IMR-90 (cell line): ENCODE measurements at regions not wholly inside any gene's neighbourhood (a gene's known extent, or its start where the extent isn't known, plus 50 kb on each side); places are given as distances from the start of the nearest gene placed in this dataset.

ENCODE experiments used
- ATAC-seq: fragments of 200-7000 bp; cut with Tn5 transposase; 2 replicates; pipeline ENCODE4 v1.9.1; 2020; ENCODE audit warnings: low read depth, mild to moderate bottlenecking, moderate library complexity
- BruUV-seq: library from RNA; stranded (reverse); fragments of 400-500 nt; replicated peaks from 2 replicates; lab custom pipeline; 2021; lab: Mats Ljungman, UMichigan
- CTCF ChIA-PET: fragments of 300-600 bp; formaldehyde crosslinking; extraction: SDS; loops from one replicate; lab custom pipeline; 2021; ENCODE audit warnings: antibody characterized with exemption; lab: Yijun Ruan, JAX
- POLR2A ChIA-PET: fragments of 300-600 bp; sonication (Branson Sonifier 250); formaldehyde crosslinking; loops from one replicate; lab custom pipeline; 2022; ENCODE audit warnings: antibody characterized with exemption; ENCODE audit not compliant: unreplicated experiment; lab: Charles Lee
- DNase-seq: peaks from one replicate; pipeline ENCODE4 v3.0.0; 2013
- H2AFZ ChIP-seq: replicated peaks from 2 replicates; pipeline ENCODE3; 2013; ENCODE audit warnings: low read length, mild to moderate bottlenecking; ENCODE audit not compliant: poor library complexity
- H2AK5ac ChIP-seq: 2 replicates; pipeline ENCODE4 v1.6.1; 2013; ENCODE audit warnings: low read depth, low read length, inconsistent platforms
- H2AK9ac ChIP-seq: replicated peaks from 2 replicates; pipeline ENCODE3; 2013; ENCODE audit warnings: mild to moderate bottlenecking, low read depth, low read length, moderate library complexity; ENCODE audit not compliant: poor library complexity
- H2BK120ac ChIP-seq: 2 replicates; pipeline ENCODE4 v1.6.1; 2013; ENCODE audit warnings: low read depth, low read length, inconsistent platforms
- H2BK15ac ChIP-seq: 3 replicates; pipeline ENCODE4 v1.6.1; 2013; ENCODE audit warnings: low read depth, low read length, inconsistent platforms
- H2BK20ac ChIP-seq: 2 replicates; pipeline ENCODE4 v1.6.1; 2013; ENCODE audit warnings: low read depth, mild to moderate bottlenecking, inconsistent platforms, low read length, moderate library complexity
- H2BK5ac ChIP-seq: 2 replicates; pipeline ENCODE4 v1.6.1; 2013; ENCODE audit warnings: mild to moderate bottlenecking, low read depth, low read length, inconsistent platforms; ENCODE audit not compliant: poor library complexity, severe bottlenecking
- H3K14ac ChIP-seq: replicated peaks from 2 replicates; pipeline ENCODE4 v1.6.1; 2013; ENCODE audit warnings: low read depth, low read length, inconsistent platforms
- H3K18ac ChIP-seq: 2 replicates; pipeline ENCODE4 v1.6.1; 2013; ENCODE audit warnings: low read depth, low read length, control low read depth
- H3K23ac ChIP-seq: 2 replicates; pipeline ENCODE4 v1.6.1; 2013; ENCODE audit warnings: low read depth, low read length, inconsistent platforms
- H3K27ac ChIP-seq: 2 replicates; pipeline ENCODE4 v1.5.1; 2013; ENCODE audit warnings: mild to moderate bottlenecking, control low read depth, low read length; ENCODE audit not compliant: insufficient read depth
- H3K27me3 ChIP-seq: 2 replicates; pipeline ENCODE4 v1.6.1; 2013; ENCODE audit warnings: low read length; ENCODE audit not compliant: control insufficient read depth, insufficient read depth
- H3K36me3 ChIP-seq: 2 replicates; pipeline ENCODE4 v1.6.1; 2013; ENCODE audit warnings: low read length, mixed read lengths; ENCODE audit not compliant: control insufficient read depth, insufficient read depth
- H3K4ac ChIP-seq: 2 replicates; pipeline ENCODE4 v1.6.1; 2013; ENCODE audit warnings: low read depth, low read length, inconsistent platforms
- H3K4me1 ChIP-seq: 2 replicates; pipeline ENCODE4 v1.6.1; 2013; ENCODE audit warnings: low read length, mixed read lengths; ENCODE audit not compliant: control insufficient read depth, insufficient read depth
- H3K4me2 ChIP-seq: 2 replicates; pipeline ENCODE4 v1.6.1; 2013; ENCODE audit warnings: low read depth, mild to moderate bottlenecking, control low read depth, low read length, moderate library complexity
- H3K4me3 ChIP-seq: 2 replicates; pipeline ENCODE4 v1.5.1; 2013; ENCODE audit warnings: low read depth, mild to moderate bottlenecking, control low read depth, low read length, moderate library complexity; ENCODE audit not compliant: insufficient read depth
- H3K56ac ChIP-seq: 2 replicates; pipeline ENCODE4 v1.6.1; 2013; ENCODE audit warnings: low read length, inconsistent platforms; ENCODE audit not compliant: insufficient read depth; ENCODE audit errors: extremely low read depth
- H3K79me1 ChIP-seq, 2 experiments: 2 replicates each; pipeline ENCODE4 v1.6.1; 2013; ENCODE audit warnings: low read length in 2 of 2, inconsistent platforms in 1 of 2, low read depth in 1 of 2
- H3K9ac ChIP-seq: 2 replicates; pipeline ENCODE4 v1.6.1; 2013; ENCODE audit warnings: low read depth, low read length, control low read depth
- H3K9me1 ChIP-seq: 2 replicates; pipeline ENCODE4 v1.6.1; 2013; ENCODE audit warnings: low read length, inconsistent platforms; ENCODE audit not compliant: insufficient read depth
- H3K9me3 ChIP-seq: 2 replicates; pipeline ENCODE4 v1.6.1; 2013; ENCODE audit warnings: low read length; ENCODE audit not compliant: control insufficient read depth, insufficient read depth
- H4K20me1 ChIP-seq: 2 replicates; pipeline ENCODE4 v1.6.1; 2013; ENCODE audit warnings: low read length, inconsistent platforms; ENCODE audit not compliant: insufficient read depth
- H4K5ac ChIP-seq: 2 replicates; pipeline ENCODE4 v1.6.1; 2013; ENCODE audit warnings: mild to moderate bottlenecking, low read depth, low read length, control low read depth
- H4K8ac ChIP-seq, 2 experiments: 2 replicates each; pipeline ENCODE4 v1.6.1; 2013; ENCODE audit warnings: low read depth in 2 of 2, low read length in 2 of 2, control low read depth in 1 of 2, inconsistent platforms in 1 of 2
- H4K91ac ChIP-seq: 2 replicates; pipeline ENCODE4 v1.6.1; 2013; ENCODE audit warnings: low read depth, low read length, inconsistent platforms; ENCODE audit not compliant: insufficient read depth
- BHLHE40 ChIP-seq: fragments of 150-350 bp; IDR thresholded peaks from 2 replicates; pipeline ENCODE4 v1.6.1; 2016; ENCODE audit warnings: mild to moderate bottlenecking, low read depth, low read length
- CEBPB ChIP-seq: IDR thresholded peaks from 2 replicates; pipeline ENCODE4 v1.6.1; 2012; ENCODE audit warnings: low read depth, low read length, improper control_type of control experiment
- CHD1 ChIP-seq: IDR thresholded peaks from 2 replicates; pipeline ENCODE4 v1.6.1; 2012; ENCODE audit warnings: low read depth, low read length, improper control_type of control experiment
- FOS ChIP-seq: fragments of 150-350 bp; IDR thresholded peaks from 2 replicates; pipeline ENCODE4 v1.6.1; 2016; ENCODE audit warnings: low read depth, low read length
- MAFK ChIP-seq: IDR thresholded peaks from 2 replicates; pipeline ENCODE4 v1.6.1; 2012; ENCODE audit warnings: low read depth, low read length, improper control_type of control experiment
- MAZ ChIP-seq: IDR thresholded peaks from 2 replicates; pipeline ENCODE4 v1.6.1; 2012; ENCODE audit warnings: low read depth, mild to moderate bottlenecking, low read length, improper control_type of control experiment, moderate library complexity, borderline replicate concordance
- MXI1 ChIP-seq: IDR thresholded peaks from 2 replicates; pipeline ENCODE4 v1.6.1; 2012; ENCODE audit warnings: low read depth, mild to moderate bottlenecking, low read length, moderate library complexity, borderline replicate concordance
- NFE2L2 ChIP-seq: fragments of 150-350 bp; IDR thresholded peaks from 2 replicates; pipeline ENCODE4 v1.6.1; 2016; ENCODE audit warnings: low read depth, mild to moderate bottlenecking, low read length
- POLR2A ChIP-seq: IDR thresholded peaks from 2 replicates; pipeline ENCODE4 v1.6.1; 2012; ENCODE audit warnings: mild to moderate bottlenecking, low read depth, low read length
- RAD21 ChIP-seq: IDR thresholded peaks from 2 replicates; pipeline ENCODE4 v1.6.1; 2012; ENCODE audit warnings: low read length, improper control_type of control experiment
- RCOR1 ChIP-seq: IDR thresholded peaks from 2 replicates; pipeline ENCODE4 v1.6.1; 2012; ENCODE audit warnings: mild to moderate bottlenecking, low read length, improper control_type of control experiment; ENCODE audit not compliant: insufficient replicate concordance
- RFX5 ChIP-seq: IDR thresholded peaks from 2 replicates; pipeline ENCODE4 v1.8.0; 2012; ENCODE audit warnings: low read depth, mild to moderate bottlenecking, low read length, moderate library complexity
- SMC3 ChIP-seq: fragments of 150-350 bp; IDR thresholded peaks from 2 replicates; pipeline ENCODE4 v1.6.1; 2016; ENCODE audit warnings: low read depth, mild to moderate bottlenecking, antibody characterized with exemption, low read length, moderate library complexity
- WGBS, 2 experiments: methylation state at CpG; one replicate each; pipeline versions ENCODE4 v1.1.5 to v1.1.7; 2013; ENCODE audit warnings: missing lambda C conversion rate in 2 of 2; ENCODE audit not compliant: insufficient read length in 1 of 2; ENCODE audit errors: extremely low coverage in 2 of 2; 5-methylcytosine and 5-hydroxymethylcytosine counted together
- dilution Hi-C: fragments of 300-500 bp; cut with HindIII; formaldehyde crosslinking; loops from one replicate; pipeline ENCODE4 v1.14.3; 2018; ENCODE audit warnings: low sequenced_read_pairs; ENCODE audit not compliant: unreplicated experiment
- in situ Hi-C: fragments of 300-500 bp; cut with MboI; formaldehyde crosslinking; loops from 3 replicates; pipeline ENCODE4 v1.14.3; 2019; ENCODE audit warnings: low sequenced_read_pairs, inconsistent platforms, mixed read lengths
- intact Hi-C: fragments of 100-400 bp; cut with micrococcal nuclease; formaldehyde crosslinking; loops from 2 replicates; pipeline ENCODE4 v1.10.0; 2022
- TF ChIP-seq, protein P1 (sequence below): fragments of 150-350 bp; IDR thresholded peaks from 2 replicates; pipeline ENCODE4 v1.6.1; 2017; ENCODE audit warnings: mild to moderate bottlenecking, antibody characterized with exemption, low read length, low read depth
- TF ChIP-seq, protein P2 (sequence below): conservative IDR thresholded peaks from 2 replicates; pipeline ENCODE4 v1.5.1; 2012; ENCODE audit warnings: mild to moderate bottlenecking, low read depth, low read length, improper control_type of control experiment
- TF ChIP-seq, protein P3 (sequence below): fragments of 150-350 bp; IDR thresholded peaks from 2 replicates; pipeline ENCODE4 v1.6.1; 2016; ENCODE audit warnings: low read depth, mild to moderate bottlenecking, low read length, moderate library complexity, borderline replicate concordance

DNA sequence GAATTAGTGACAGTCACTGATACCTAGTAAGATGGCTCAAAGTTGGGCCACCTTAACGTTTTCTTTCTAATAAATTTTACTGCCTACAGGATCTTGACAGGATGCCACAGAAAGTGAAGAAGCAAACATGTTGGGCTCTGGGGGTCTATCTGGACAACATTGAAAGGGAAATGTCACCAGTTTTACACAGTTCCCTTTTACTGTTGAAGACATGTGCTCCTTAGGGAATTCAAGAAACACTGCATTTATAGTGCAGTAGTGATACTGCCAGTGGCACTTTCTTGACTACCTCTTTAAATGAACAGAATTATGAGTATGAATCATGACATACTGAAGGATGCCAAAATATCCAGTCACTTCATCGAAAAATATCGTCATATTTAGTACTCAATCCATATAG, 269.3 kb upstream of the SYT10 start:
- H4K91ac ChIP-seq, result no peak overlapping the region
- DNase-seq, result no peak
- no TSS peak for BruUV-seq
- no peak for ATAC-seq
- H3K14ac ChIP-seq, result no peak overlapping the region
- CTCF ChIA-PET, result no interaction called here
- no peak overlapping the region for H3K56ac ChIP-seq
- intact Hi-C loops, result no loop called here
- H4K20me1 ChIP-seq, result no peaks in the 10 kb centered on the region
- no peak overlapping the region for H2AK9ac ChIP-seq
- no peak overlapping the region for H3K4ac ChIP-seq
- POLR2A ChIA-PET, result no interaction called here
- H2BK5ac ChIP-seq, result no peak overlapping the region
- no peak overlapping the region for H2BK20ac ChIP-seq
- no peak overlapping the region for H2BK120ac ChIP-seq
- no peaks in the 10 kb centered on the region for H3K79me1 ChIP-seq
- H2AK5ac ChIP-seq, result no peak overlapping the region
- no peak overlapping the region for H3K27ac ChIP-seq
- H3K36me3 ChIP-seq, result no peaks in the 10 kb centered on the region
- H3K18ac ChIP-seq, result no peak overlapping the region
- no peak overlapping the region for H4K8ac ChIP-seq
- no peak overlapping the region for H4K5ac ChIP-seq
- H3K9me3 ChIP-seq, result peaks cover 2% of the 10 kb centered on the region
- dilution Hi-C loops, result no loop called here
- no peak overlapping the region for H2AFZ ChIP-seq
- H3K4me2 ChIP-seq, result no peak overlapping the region
- WGBS, 2 experiments, result no CpG with 5 or more reads among the region's 3 CpGs
- no peaks in the 10 kb centered on the region for H3K9me1 ChIP-seq
- in situ Hi-C loops, result loop anchor here (25.0 kb wide), 1 partner anchor 178 kb away; no protein-coding TSS in a partner anchor
- TF ChIP-seq CEBPB, result no peak
- no peak for TF ChIP-seq RCOR1
- no peak for TF ChIP-seq RAD21
- no peak for TF ChIP-seq RFX5
- no peak for TF ChIP-seq MXI1
- no peak for TF ChIP-seq CHD1
- no peak for TF ChIP-seq POLR2A
- no peak for TF ChIP-seq MAFK
- TF ChIP-seq, protein P1, sequence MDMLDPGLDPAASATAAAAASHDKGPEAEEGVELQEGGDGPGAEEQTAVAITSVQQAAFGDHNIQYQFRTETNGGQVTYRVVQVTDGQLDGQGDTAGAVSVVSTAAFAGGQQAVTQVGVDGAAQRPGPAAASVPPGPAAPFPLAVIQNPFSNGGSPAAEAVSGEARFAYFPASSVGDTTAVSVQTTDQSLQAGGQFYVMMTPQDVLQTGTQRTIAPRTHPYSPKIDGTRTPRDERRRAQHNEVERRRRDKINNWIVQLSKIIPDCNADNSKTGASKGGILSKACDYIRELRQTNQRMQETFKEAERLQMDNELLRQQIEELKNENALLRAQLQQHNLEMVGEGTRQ, result no peak
- no peak for TF ChIP-seq MAZ
- TF ChIP-seq BHLHE40, result no peak
- TF ChIP-seq, protein P2, sequence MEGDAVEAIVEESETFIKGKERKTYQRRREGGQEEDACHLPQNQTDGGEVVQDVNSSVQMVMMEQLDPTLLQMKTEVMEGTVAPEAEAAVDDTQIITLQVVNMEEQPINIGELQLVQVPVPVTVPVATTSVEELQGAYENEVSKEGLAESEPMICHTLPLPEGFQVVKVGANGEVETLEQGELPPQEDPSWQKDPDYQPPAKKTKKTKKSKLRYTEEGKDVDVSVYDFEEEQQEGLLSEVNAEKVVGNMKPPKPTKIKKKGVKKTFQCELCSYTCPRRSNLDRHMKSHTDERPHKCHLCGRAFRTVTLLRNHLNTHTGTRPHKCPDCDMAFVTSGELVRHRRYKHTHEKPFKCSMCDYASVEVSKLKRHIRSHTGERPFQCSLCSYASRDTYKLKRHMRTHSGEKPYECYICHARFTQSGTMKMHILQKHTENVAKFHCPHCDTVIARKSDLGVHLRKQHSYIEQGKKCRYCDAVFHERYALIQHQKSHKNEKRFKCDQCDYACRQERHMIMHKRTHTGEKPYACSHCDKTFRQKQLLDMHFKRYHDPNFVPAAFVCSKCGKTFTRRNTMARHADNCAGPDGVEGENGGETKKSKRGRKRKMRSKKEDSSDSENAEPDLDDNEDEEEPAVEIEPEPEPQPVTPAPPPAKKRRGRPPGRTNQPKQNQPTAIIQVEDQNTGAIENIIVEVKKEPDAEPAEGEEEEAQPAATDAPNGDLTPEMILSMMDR, result no peak
- TF ChIP-seq, protein P3, sequence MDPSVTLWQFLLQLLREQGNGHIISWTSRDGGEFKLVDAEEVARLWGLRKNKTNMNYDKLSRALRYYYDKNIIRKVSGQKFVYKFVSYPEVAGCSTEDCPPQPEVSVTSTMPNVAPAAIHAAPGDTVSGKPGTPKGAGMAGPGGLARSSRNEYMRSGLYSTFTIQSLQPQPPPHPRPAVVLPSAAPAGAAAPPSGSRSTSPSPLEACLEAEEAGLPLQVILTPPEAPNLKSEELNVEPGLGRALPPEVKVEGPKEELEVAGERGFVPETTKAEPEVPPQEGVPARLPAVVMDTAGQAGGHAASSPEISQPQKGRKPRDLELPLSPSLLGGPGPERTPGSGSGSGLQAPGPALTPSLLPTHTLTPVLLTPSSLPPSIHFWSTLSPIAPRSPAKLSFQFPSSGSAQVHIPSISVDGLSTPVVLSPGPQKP, result no peak
- no peak for TF ChIP-seq FOS
- no peak for TF ChIP-seq SMC3
- TF ChIP-seq NFE2L2, result no peak
- no peak overlapping the region for H3K4me3 ChIP-seq
- no peak overlapping the region for H3K9ac ChIP-seq
- H3K4me1 ChIP-seq, result no peaks in the 10 kb centered on the region
- H3K27me3 ChIP-seq, result no peaks in the 10 kb centered on the region
- no peak overlapping the region for H3K23ac ChIP-seq
- H2BK15ac ChIP-seq, result no peak overlapping the region
